ENCODE measurements at regions not wholly inside any gene's neighbourhood (a gene's known extent, or its start where the extent isn't known, plus 50 kb on each side); places are given as distances from the start of the nearest gene placed in this dataset.

GRCh38 chr2:220887876-220888275 lies 684.2 kb downstream of the EPHA4 start:
- no peaks in the 10 kb centered on the region for H3K36me3 ChIP-seq
- no peak overlapping the region for H3K27ac ChIP-seq
- no peaks in the 10 kb centered on the region for H3K9me3 ChIP-seq
- TF ChIP-seq CTCF (IDR thresholded peaks at IDR 0.05) (no peak), POLR2A (IDR thresholded peaks at IDR 0.05) (no peak)
- DNase-seq, result no peak
- no peaks in the 10 kb centered on the region for H3K27me3 ChIP-seq
- no peak overlapping the region for H3K4me3 ChIP-seq
- intact Hi-C loops (cut with DNase I; ENCODE audit: low total_unique reads), result no loop called here
- no peaks in the 10 kb centered on the region for H3K4me1 ChIP-seq

GRCh38 chr2:220890931-220891330 lies 681.2 kb downstream of the EPHA4 start:
- Histone ChIP-seq H3K4me1 (no peaks in the 10 kb centered on the region), H3K36me3 (no peaks in the 10 kb centered on the region), H3K4me3 (no peak overlapping the region), H3K27ac (no peak overlapping the region), H3K27me3 (no peaks in the 10 kb centered on the region), H3K9me3 (no peaks in the 10 kb centered on the region)
- TF ChIP-seq CTCF (IDR thresholded peaks at IDR 0.05), result no peak
- TF ChIP-seq POLR2A (IDR thresholded peaks at IDR 0.05), result no peak
- intact Hi-C loops (cut with DNase I; ENCODE audit: low total_unique reads), result no loop called here
- DNase-seq, result no peak

- DNase-seq, result no peak
- TF ChIP-seq CTCF (IDR thresholded peaks at IDR 0.05) (no peak), POLR2A (IDR thresholded peaks at IDR 0.05) (no peak)
- H3K27me3 ChIP-seq, result no peaks in the 10 kb centered on the region
- intact Hi-C loops (cut with DNase I; ENCODE audit: low total_unique reads), result no loop called here
- H3K27ac ChIP-seq, result no peak overlapping the region
- no peak overlapping the region for H3K4me3 ChIP-seq
- H3K4me1 ChIP-seq, result no peaks in the 10 kb centered on the region
- H3K36me3 ChIP-seq, result no peaks in the 10 kb centered on the region
- H3K9me3 ChIP-seq, result no peaks in the 10 kb centered on the region
Measured at GRCh38 chr2:220891405-220891804, 680.7 kb downstream of the EPHA4 start.

- intact Hi-C loops (cut with DNase I; ENCODE audit: low total_unique reads), result no loop called here
- TF ChIP-seq CTCF (IDR thresholded peaks at IDR 0.05), result no peak
- TF ChIP-seq POLR2A (IDR thresholded peaks at IDR 0.05), result no peak
- H3K27me3 ChIP-seq, result no peaks in the 10 kb centered on the region
- H3K9me3 ChIP-seq, result no peaks in the 10 kb centered on the region
- H3K4me3 ChIP-seq, result no peak overlapping the region
- no peaks in the 10 kb centered on the region for H3K4me1 ChIP-seq
- no peak for DNase-seq
- no peak overlapping the region for H3K27ac ChIP-seq
- no peaks in the 10 kb centered on the region for H3K36me3 ChIP-seq
Measured at GRCh38 chr2:220892018-220892634, 680.0 kb downstream of the EPHA4 start.

GRCh38 chr2:220893411-220893810 lies 678.7 kb downstream of the EPHA4 start:
- no peak overlapping the region for H3K27ac ChIP-seq
- H3K36me3 ChIP-seq, result no peaks in the 10 kb centered on the region
- DNase-seq, result no peak
- intact Hi-C loops (cut with DNase I; ENCODE audit: low total_unique reads), result no loop called here
- H3K9me3 ChIP-seq, result no peaks in the 10 kb centered on the region
- H3K27me3 ChIP-seq, result no peaks in the 10 kb centered on the region
- TF ChIP-seq POLR2A (IDR thresholded peaks at IDR 0.05), result no peak
- no peak for TF ChIP-seq CTCF (IDR thresholded peaks at IDR 0.05)
- H3K4me1 ChIP-seq, result no peaks in the 10 kb centered on the region
- H3K4me3 ChIP-seq, result no peak overlapping the region
